ENCODE measurements at regions not wholly inside any gene's neighbourhood (a gene's known extent, or its start where the extent isn't known, plus 50 kb on each side); places are given as distances from the start of the nearest gene placed in this dataset.
"Not testable (repeated sequence)": the region's sequence is repeated elsewhere in the genome, so short reads cannot be mapped to it uniquely, and the experiment has no call there.

- not testable (repeated sequence) for H3K9me3 ChIP-seq, DNase-seq, H3K27me3 ChIP-seq, H3K4me3 ChIP-seq, H3K27ac ChIP-seq, H3K36me3 ChIP-seq, H3K4me1 ChIP-seq
- intact Hi-C loops (cut with DNase I): loop anchor here (10.0 kb wide), 1 partner anchor 807 kb away; no protein-coding TSS in a partner anchor
- 91 to 98% methylated on average over 6 of the region's 6 CpGs for WGBS, 2 donors
Measured at GRCh38 chr4:22601638-22602037, 85.8 kb upstream of the ADGRA3 start.

GRCh38 chr4:22607382-22607781 is 85.4 kb upstream of the GBA3 start:
- WGBS, 2 donors: 17 to 29% methylated on average over 3 of the region's 3 CpGs
- intact Hi-C loops (cut with DNase I): loop anchor here (2.0 to 10.0 kb wide), 2 partner anchors 197 to 813 kb away; no protein-coding TSS in a partner anchor
- peak; percentile 71 for DNase-seq

DNA sequence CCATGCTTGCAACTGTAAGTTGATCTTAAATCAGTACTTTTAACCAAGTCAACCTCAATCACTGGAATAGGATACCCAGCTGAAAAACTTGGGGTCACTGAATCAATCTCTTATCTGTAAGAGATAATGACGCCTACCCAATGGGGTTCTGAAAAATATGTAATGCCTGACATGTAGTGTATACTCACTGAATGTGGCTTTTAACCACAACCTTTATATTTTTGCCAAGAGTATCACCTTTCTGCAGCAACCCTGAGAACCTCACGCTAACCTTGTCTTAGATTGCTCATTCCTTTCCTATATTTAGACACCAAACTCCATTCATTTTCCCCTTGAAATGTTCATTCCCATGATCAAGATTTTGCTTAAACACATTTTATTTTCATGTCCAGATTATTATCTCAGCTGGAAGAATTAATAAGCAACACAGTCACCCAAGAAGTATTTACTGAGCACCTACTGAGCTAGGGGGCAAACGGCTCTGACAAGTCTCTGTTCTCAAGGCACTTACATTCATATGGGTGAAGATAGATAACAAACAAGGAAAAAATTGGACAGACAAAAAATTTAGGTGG is 82.7 kb upstream of the GBA3 start:
- WGBS, 2 donors: 84 to 89% methylated on average over 3 of the region's 3 CpGs
- H3K4me3 ChIP-seq, H3K36me3 ChIP-seq, H3K9me3 ChIP-seq, H3K27me3 ChIP-seq, H3K27ac ChIP-seq, DNase-seq: not testable (repeated sequence)
- intact Hi-C loops (cut with DNase I): loop anchor here (10.0 kb wide), 1 partner anchor 815 kb away; no protein-coding TSS in a partner anchor
- peaks cover 0 to 11% (median 7%) of the 10 kb centered on the region in 4 donors for H3K4me1 ChIP-seq

More at GRCh38 chr4:22607382-22607781, 85.4 kb upstream of the GBA3 start:
- no peaks in the 10 kb centered on the region for H3K4me1 ChIP-seq
- no peaks in the 10 kb centered on the region for H3K36me3 ChIP-seq
- H3K27ac ChIP-seq: no peak overlapping the region
- TF ChIP-seq EP300 (IDR thresholded peaks at IDR 0.05): no peak
- TF ChIP-seq, protein P1, sequence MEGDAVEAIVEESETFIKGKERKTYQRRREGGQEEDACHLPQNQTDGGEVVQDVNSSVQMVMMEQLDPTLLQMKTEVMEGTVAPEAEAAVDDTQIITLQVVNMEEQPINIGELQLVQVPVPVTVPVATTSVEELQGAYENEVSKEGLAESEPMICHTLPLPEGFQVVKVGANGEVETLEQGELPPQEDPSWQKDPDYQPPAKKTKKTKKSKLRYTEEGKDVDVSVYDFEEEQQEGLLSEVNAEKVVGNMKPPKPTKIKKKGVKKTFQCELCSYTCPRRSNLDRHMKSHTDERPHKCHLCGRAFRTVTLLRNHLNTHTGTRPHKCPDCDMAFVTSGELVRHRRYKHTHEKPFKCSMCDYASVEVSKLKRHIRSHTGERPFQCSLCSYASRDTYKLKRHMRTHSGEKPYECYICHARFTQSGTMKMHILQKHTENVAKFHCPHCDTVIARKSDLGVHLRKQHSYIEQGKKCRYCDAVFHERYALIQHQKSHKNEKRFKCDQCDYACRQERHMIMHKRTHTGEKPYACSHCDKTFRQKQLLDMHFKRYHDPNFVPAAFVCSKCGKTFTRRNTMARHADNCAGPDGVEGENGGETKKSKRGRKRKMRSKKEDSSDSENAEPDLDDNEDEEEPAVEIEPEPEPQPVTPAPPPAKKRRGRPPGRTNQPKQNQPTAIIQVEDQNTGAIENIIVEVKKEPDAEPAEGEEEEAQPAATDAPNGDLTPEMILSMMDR (IDR thresholded peaks at IDR 0.05): peak; percentile 33 to 71 (median 45)
- H3K4me3 ChIP-seq: no peak overlapping the region
- no peaks in the 10 kb centered on the region for H3K27me3 ChIP-seq
- no peaks in the 10 kb centered on the region for H3K9me3 ChIP-seq

DNA sequence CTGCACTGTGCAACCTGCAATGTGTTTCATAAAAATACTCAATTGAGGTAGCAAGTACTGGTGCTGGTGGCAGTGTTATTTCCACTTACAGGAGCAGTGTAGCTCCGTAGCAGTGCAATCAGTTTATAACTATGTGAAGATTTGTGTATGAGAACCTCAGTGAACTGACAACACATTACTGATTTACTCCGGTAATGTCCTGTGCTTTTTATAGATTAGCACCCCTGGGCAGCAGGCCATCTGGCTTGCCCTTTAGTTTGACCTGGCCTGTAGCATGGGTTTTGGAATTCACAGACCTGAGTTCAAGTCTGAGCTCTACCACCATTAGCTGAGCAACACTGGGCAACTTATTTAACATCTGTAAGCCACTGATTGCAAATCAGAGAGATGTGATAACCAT is 78.6 kb upstream of the GBA3 start:
- no peaks in the 10 kb centered on the region for H3K27me3 ChIP-seq
- H3K36me3 ChIP-seq: no peaks in the 10 kb centered on the region
- H3K4me1 ChIP-seq: peaks cover 0 to 11% (median 7%) of the 10 kb centered on the region in 4 donors
- no peaks in the 10 kb centered on the region for H3K9me3 ChIP-seq
- intact Hi-C loops (cut with DNase I): no loop called here
- TF ChIP-seq POLR2A (IDR thresholded peaks at IDR 0.05) (no peak), EP300 (IDR thresholded peaks at IDR 0.05) (no peak), POLR2AphosphoS5 (IDR thresholded peaks at IDR 0.05) (no peak)
- TF ChIP-seq, protein P1 (IDR thresholded peaks at IDR 0.05): no peak
- no peak overlapping the region for H3K4me3 ChIP-seq
- DNase-seq: no peak
- 71 to 81% methylated on average over 2 of the region's 2 CpGs for WGBS, 2 donors
- H3K27ac ChIP-seq: no peak overlapping the region

- Histone ChIP-seq H3K27me3 (no peaks in the 10 kb centered on the region), H3K9me3 (no peaks in the 10 kb centered on the region), H3K4me3 (no peak overlapping the region), H3K27ac (no peak overlapping the region), H3K36me3 (no peaks in the 10 kb centered on the region), H3K4me1 (peaks cover 0 to 11% (median 7%) of the 10 kb centered on the region in 4 donors)
- DNase-seq: no peak
- WGBS, 2 donors: 70 to 90% methylated on average over 3 of the region's 3 CpGs
- TF ChIP-seq POLR2AphosphoS5 (IDR thresholded peaks at IDR 0.05) (no peak), POLR2A (IDR thresholded peaks at IDR 0.05) (no peak), EP300 (IDR thresholded peaks at IDR 0.05) (no peak)
- TF ChIP-seq, protein P1 (IDR thresholded peaks at IDR 0.05): no peak
- intact Hi-C loops (cut with DNase I): no loop called here
Measured at GRCh38 chr4:22616516-22616915, 76.2 kb upstream of the GBA3 start.

DNA sequence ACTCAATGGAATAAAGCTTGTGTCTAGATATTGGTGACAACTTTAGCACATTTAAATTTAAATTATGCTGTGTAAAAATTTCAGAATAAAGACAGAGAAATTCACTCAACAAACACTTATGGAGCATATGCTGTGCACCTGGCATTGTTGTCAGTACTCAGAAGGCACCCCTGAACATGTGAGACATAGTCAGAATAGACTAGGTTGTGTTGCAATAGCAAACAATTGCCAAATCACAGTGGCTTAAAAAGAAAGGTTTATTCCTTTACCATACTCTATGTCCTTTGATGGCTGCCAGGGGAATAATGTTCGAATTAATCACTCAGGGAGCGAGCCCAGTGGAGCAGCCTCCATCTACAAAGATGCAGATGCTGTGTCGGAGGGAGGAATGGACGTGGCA is 72.6 kb upstream of the GBA3 start:
- H3K27me3 ChIP-seq; H3K27ac ChIP-seq; H3K4me1 ChIP-seq; H3K9me3 ChIP-seq; intact Hi-C loops (cut with DNase I); H3K36me3 ChIP-seq; DNase-seq; H3K4me3 ChIP-seq: not testable (repeated sequence)
- WGBS, 2 donors: 91 to 92% methylated on average over 4 of the region's 4 CpGs

DNA sequence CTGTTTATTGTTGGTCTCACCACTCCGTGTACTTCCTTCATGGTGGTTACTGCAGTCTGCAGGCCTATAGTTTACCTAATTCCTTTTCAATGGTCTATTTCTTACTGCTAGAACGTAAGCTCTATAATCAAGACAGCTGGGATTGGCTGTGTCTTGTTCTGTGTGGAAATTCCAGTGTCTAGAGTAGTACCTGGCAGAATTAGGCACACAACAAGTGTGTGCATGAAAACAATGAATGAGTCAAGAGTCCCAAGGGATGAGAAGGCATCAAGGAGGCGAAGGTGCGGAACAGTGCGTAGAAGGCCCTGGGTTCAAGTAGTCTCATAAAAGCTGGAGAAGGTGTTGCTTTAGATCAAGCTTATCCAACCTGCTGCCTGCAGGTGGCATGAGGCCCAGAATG is 70.8 kb upstream of the GBA3 start:
- H3K27ac ChIP-seq; H3K36me3 ChIP-seq; DNase-seq; H3K9me3 ChIP-seq; H3K4me1 ChIP-seq; intact Hi-C loops (cut with DNase I); H3K27me3 ChIP-seq; H3K4me3 ChIP-seq: not testable (repeated sequence)
- WGBS, 2 donors: 93 to 94% methylated on average over 5 of the region's 5 CpGs

DNA sequence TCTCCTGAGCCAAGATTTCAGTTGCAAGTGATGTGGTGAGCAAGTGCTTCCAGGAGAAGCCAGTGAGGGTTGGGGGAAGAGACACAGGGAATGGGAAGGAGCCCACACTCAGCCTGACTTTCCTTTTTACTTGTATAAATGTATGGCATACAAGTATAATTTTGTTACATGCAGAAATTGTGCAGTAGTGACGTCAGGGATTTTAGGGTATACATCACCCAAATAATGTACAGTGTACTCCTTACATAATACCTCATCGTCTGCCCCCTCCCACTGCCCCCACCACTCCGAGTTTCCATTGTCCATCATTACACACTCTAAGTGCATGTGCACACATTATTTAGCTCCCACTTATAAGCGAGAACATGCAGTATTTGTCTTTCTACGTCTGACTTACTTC is 68.7 kb upstream of the GBA3 start:
- H3K36me3 ChIP-seq; intact Hi-C loops (cut with DNase I): not testable (repeated sequence)
- 86 to 90% methylated on average over 5 of the region's 5 CpGs for WGBS, 2 donors

More for the DNA sequence above, 68.7 kb upstream of the GBA3 start:
- H3K4me3 ChIP-seq, H3K4me1 ChIP-seq, H3K9me3 ChIP-seq, H3K27me3 ChIP-seq, DNase-seq, H3K27ac ChIP-seq: not testable (repeated sequence)

Data from sigmoid colon (tissue), 6 donors.